Stimulated activated CD8-positive, alpha-beta memory T cell treated with anti-CD3 and anti-CD28 coated beads, Interleukin-12 subunit alpha, Interleukin-12 subunit beta, amount 100 ng/mL, for 24 hours (primary cell): ENCODE measurements at regions not wholly inside any gene's neighbourhood (a gene's known extent, or its start where the extent isn't known, plus 50 kb on each side); places are given as distances from the start of the nearest gene placed in this dataset.

Source experiments
- DNase-seq: peaks from one replicate; pipeline ENCODE4 v3.0.0-alpha.2; 2020; ENCODE audit errors: extremely low read depth

GRCh38 chr12:76259106-76259505 lies 89.1 kb downstream of the BBS10 start:
- DNase-seq = no peak

- DNase-seq = no peak
These were observed 91.3 kb downstream of the BBS10 start for GRCh38 chr12:76256904-76257303.

- DNase-seq = no peak
These were observed 91.9 kb downstream of the BBS10 start for GRCh38 chr12:76256321-76256720.

- DNase-seq = no peak
These were observed 92.5 kb downstream of the BBS10 start for GRCh38 chr12:76255692-76256091.

- no peak for DNase-seq
These were observed 92.9 kb downstream of the BBS10 start for GRCh38 chr12:76255281-76255680.

- DNase-seq = no peak
These were observed 96.2 kb downstream of the BBS10 start for GRCh38 chr12:76252031-76252430.

- no peak for DNase-seq
These were observed 98.0 kb downstream of the BBS10 start for GRCh38 chr12:76250256-76250655.

GRCh38 chr12:76249501-76249900 lies 98.7 kb downstream of the BBS10 start:
- no peak for DNase-seq

- DNase-seq = no peak
These were observed 100.2 kb downstream of the BBS10 start for GRCh38 chr12:76247992-76248391.

GRCh38 chr12:76247026-76247646 lies 101.1 kb downstream of the BBS10 start:
- no peak for DNase-seq

- no peak for DNase-seq
These were observed 101.6 kb downstream of the BBS10 start for GRCh38 chr12:76246611-76247010.

- no peak for DNase-seq
These were observed 103.9 kb downstream of the BBS10 start for GRCh38 chr12:76244300-76244699.

GRCh38 chr12:76242813-76243550 lies 105.2 kb downstream of the BBS10 start:
- DNase-seq = no peak

GRCh38 chr12:76241371-76241770 lies 106.8 kb downstream of the BBS10 start:
- DNase-seq = no peak

- no peak for DNase-seq
These were observed 107.9 kb downstream of the BBS10 start for GRCh38 chr12:76240281-76240680.

GRCh38 chr12:76238688-76239087 lies 109.5 kb downstream of the BBS10 start:
- DNase-seq = no peak

- DNase-seq = no peak
These were observed 111.0 kb downstream of the BBS10 start for GRCh38 chr12:76237086-76237701.

- DNase-seq = no peak
These were observed 111.6 kb downstream of the BBS10 start for GRCh38 chr12:76236640-76237039.

GRCh38 chr12:76234741-76235140 lies 113.5 kb downstream of the BBS10 start:
- DNase-seq = no peak

- DNase-seq = no peak
These were observed 116.2 kb downstream of the BBS10 start for GRCh38 chr12:76232013-76232412.

- DNase-seq = no peak
These were observed 121.3 kb downstream of the BBS10 start for GRCh38 chr12:76226956-76227355.

- DNase-seq = no peak
These were observed 121.8 kb downstream of the BBS10 start for GRCh38 chr12:76226397-76226796.

- DNase-seq = no peak
These were observed 124.3 kb downstream of the BBS10 start for GRCh38 chr12:76223869-76224268.
